ENCODE measurements at regions not wholly inside any gene's neighbourhood (a gene's known extent, or its start where the extent isn't known, plus 50 kb on each side); places are given as distances from the start of the nearest gene placed in this dataset.

GRCh38 chr5:173741729-173742431 is 125.4 kb upstream of the BOD1 start:
- TF ChIP-seq CTCF (IDR thresholded peaks at IDR 0.05; ENCODE audit: low read depth, low read length, missing input control) (no peak), JUND (IDR thresholded peaks at IDR 0.05) (no peak), SP1 (IDR thresholded peaks at IDR 0.05) (no peak), TAF1 (conservative IDR thresholded peaks at IDR 0.05) (no peak), EGR1 (IDR thresholded peaks at IDR 0.05; ENCODE audit: low read depth in 2 of 2) (no peak), MAX (IDR thresholded peaks at IDR 0.05) (no peak), NR2F2 (IDR thresholded peaks at IDR 0.05) (no peak), ZBTB33 (IDR thresholded peaks at IDR 0.05) (no peak), GABPA (IDR thresholded peaks at IDR 0.05 in 1 of 2, conservative IDR thresholded peaks at IDR 0.05 in 1 of 2) (no peak), FOXA1 (IDR thresholded peaks at IDR 0.05) (no peak), YY1 (IDR thresholded peaks at IDR 0.05) (no peak)

Data from liver (tissue), 3 donors.